ENCODE measurements at regions not wholly inside any gene's neighbourhood (a gene's known extent, or its start where the extent isn't known, plus 50 kb on each side); places are given as distances from the start of the nearest gene placed in this dataset.
"Not testable (repeated sequence)": the region's sequence is repeated elsewhere in the genome, so short reads cannot be mapped to it uniquely, and the experiment has no call there.

DNA sequence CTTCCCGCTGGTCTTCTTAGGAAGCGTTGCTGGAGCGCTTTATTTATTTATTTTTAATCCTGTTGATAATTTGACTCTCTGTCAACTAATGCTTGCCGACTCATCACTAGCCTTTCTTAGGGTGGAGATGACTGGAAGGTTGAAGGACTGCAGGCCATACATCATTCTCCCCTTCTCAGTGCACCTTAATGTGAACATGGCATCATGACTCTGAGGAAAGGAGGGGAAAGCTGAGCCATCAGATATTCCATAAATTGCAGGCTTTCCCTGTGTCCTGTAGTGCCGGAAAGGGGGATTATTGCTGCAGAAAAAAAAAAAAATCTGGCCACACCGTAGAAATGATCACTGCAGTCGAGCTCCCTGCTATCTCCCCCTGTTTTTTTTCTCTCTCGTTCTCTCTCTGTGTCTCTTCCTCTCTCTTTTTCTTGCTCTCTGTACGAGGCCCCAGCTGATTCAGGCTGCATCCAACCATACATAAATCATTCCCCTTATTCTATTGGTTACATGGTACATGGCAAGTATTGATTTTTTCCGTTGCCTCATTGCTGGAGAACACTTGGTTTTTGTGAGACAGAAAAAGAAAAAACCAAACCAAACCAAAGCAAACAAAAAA, 125.8 kb upstream of the EFEMP1 start:
- no peaks in the 10 kb centered on the region for H3K4me1 Mint-ChIP-seq
- Histone ChIP-seq H3K4me3 (ENCODE audit: low read length) (no peak overlapping the region), H3K27ac (ENCODE audit: low read depth, low read length) (no peak overlapping the region), H3K36me3 (ENCODE audit: insufficient read depth, low read length) (no peaks in the 10 kb centered on the region), H3K4me1 (ENCODE audit: insufficient read depth, low read length) (no peaks in the 10 kb centered on the region), H3K9me3 (ENCODE audit: low read length) (no peaks in the 10 kb centered on the region), H3K27me3 (ENCODE audit: insufficient read depth, low read length, poor library complexity, severe bottlenecking) (no peaks in the 10 kb centered on the region)
- no peaks in the 10 kb centered on the region for H3K27me3 Mint-ChIP-seq
- no peak for DNase-seq
- ChIA-PET CTCF (no interaction called here), POLR2A (no interaction called here)
- H3K36me3 Mint-ChIP-seq = no peaks in the 10 kb centered on the region
- peaks cover 0 to 2% (median 0%) of the 10 kb centered on the region in 5 donors for H3K9me3 Mint-ChIP-seq
- H3K27ac Mint-ChIP-seq = no peak overlapping the region
- H3K4me3 Mint-ChIP-seq = no peak overlapping the region

GRCh38 chr2:56053679-56054078, 130.1 kb upstream of the EFEMP1 start:
- ChIA-PET POLR2A (no interaction called here), CTCF (no interaction called here)
- Histone ChIP-seq H3K36me3 (ENCODE audit: insufficient read depth, low read length) (no peaks in the 10 kb centered on the region), H3K27me3 (ENCODE audit: insufficient read depth, low read length, poor library complexity, severe bottlenecking) (no peaks in the 10 kb centered on the region), H3K27ac (ENCODE audit: low read depth, low read length) (no peak overlapping the region), H3K9me3 (ENCODE audit: low read length) (no peaks in the 10 kb centered on the region), H3K4me3 (ENCODE audit: low read length) (no peak overlapping the region), H3K4me1 (ENCODE audit: insufficient read depth, low read length) (no peaks in the 10 kb centered on the region)
- Mint-ChIP-seq H3K27me3 (no peaks in the 10 kb centered on the region), H3K27ac (no peak overlapping the region), H3K9me3 (peaks cover 0 to 6% (median 2%) of the 10 kb centered on the region in 5 donors), H3K4me1 (no peaks in the 10 kb centered on the region), H3K36me3 (no peaks in the 10 kb centered on the region), H3K4me3 (no peak overlapping the region)
- no peak for DNase-seq

DNA sequence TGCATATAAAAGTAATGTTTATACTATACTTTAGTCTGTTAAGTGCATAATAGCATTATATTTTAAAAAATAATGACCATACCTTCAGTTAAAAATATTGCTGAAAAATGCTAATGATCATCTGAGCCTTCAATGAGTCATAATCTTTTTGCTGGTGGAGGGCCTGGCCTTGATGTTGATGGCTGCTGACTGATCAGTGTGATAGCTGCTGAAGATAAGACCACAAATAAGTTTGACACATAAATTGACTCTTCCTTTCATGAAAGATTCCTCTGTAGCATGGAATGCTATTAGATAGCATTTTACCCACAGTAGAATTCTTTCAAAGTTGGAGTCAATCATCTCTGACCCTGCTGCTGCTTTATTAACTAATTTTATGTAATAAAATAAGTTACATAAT, 128.4 kb upstream of the CCDC85A start:
- Mint-ChIP-seq H3K36me3 (no peaks in the 10 kb centered on the region), H3K9me3 (peaks cover 2 to 10% (median 8%) of the 10 kb centered on the region in 5 donors), H3K4me1 (no peaks in the 10 kb centered on the region), H3K27me3 (no peaks in the 10 kb centered on the region), H3K4me3 (no peak overlapping the region), H3K27ac (no peak overlapping the region)
- Histone ChIP-seq H3K4me3 (ENCODE audit: low read length) (no peak overlapping the region), H3K27me3 (ENCODE audit: insufficient read depth, low read length, poor library complexity, severe bottlenecking) (no peaks in the 10 kb centered on the region), H3K27ac (ENCODE audit: low read depth, low read length) (no peak overlapping the region), H3K36me3 (ENCODE audit: insufficient read depth, low read length) (no peaks in the 10 kb centered on the region), H3K4me1 (ENCODE audit: insufficient read depth, low read length) (no peaks in the 10 kb centered on the region), H3K9me3 (ENCODE audit: low read length) (no peaks in the 10 kb centered on the region)
- ChIA-PET CTCF (no interaction called here), POLR2A (no interaction called here)
- no peak for DNase-seq

GRCh38 chr2:56061327-56061726, 122.5 kb upstream of the CCDC85A start:
- not testable (repeated sequence) for H3K27me3 ChIP-seq (ENCODE audit: insufficient read depth, low read length, poor library complexity, severe bottlenecking); H3K4me3 Mint-ChIP-seq

GRCh38 chr2:56068746-56069145, 115.0 kb upstream of the CCDC85A start:
- Mint-ChIP-seq H3K4me1 (no peaks in the 10 kb centered on the region), H3K4me3 (no peak overlapping the region), H3K9me3 (peaks cover 2 to 7% (median 4%) of the 10 kb centered on the region in 5 donors), H3K27ac (no peak overlapping the region), H3K36me3 (peaks cover 0 to 2% (median 0%) of the 10 kb centered on the region in 3 donors), H3K27me3 (peaks cover 0 to 3% of the 10 kb centered on the region in 2 donors)
- Histone ChIP-seq H3K36me3 (ENCODE audit: insufficient read depth, low read length) (no peaks in the 10 kb centered on the region), H3K27me3 (ENCODE audit: insufficient read depth, low read length, poor library complexity, severe bottlenecking) (no peaks in the 10 kb centered on the region), H3K9me3 (ENCODE audit: low read length) (no peaks in the 10 kb centered on the region), H3K27ac (ENCODE audit: low read depth, low read length) (no peak overlapping the region), H3K4me1 (ENCODE audit: insufficient read depth, low read length) (no peaks in the 10 kb centered on the region), H3K4me3 (ENCODE audit: low read length) (no peak overlapping the region)
- DNase-seq = no peak
- ChIA-PET CTCF (no interaction called here), POLR2A (no interaction called here)

More at GRCh38 chr2:56061327-56061726, 122.5 kb upstream of the CCDC85A start:
- H3K4me3 ChIP-seq (ENCODE audit: low read length); H3K9me3 ChIP-seq (ENCODE audit: low read length); POLR2A ChIA-PET; H3K27ac Mint-ChIP-seq; CTCF ChIA-PET; DNase-seq; H3K27ac ChIP-seq (ENCODE audit: low read depth, low read length); H3K4me1 ChIP-seq (ENCODE audit: insufficient read depth, low read length); H3K27me3 Mint-ChIP-seq; H3K4me1 Mint-ChIP-seq; H3K36me3 Mint-ChIP-seq; H3K36me3 ChIP-seq (ENCODE audit: insufficient read depth, low read length): not testable (repeated sequence)
- peaks cover 14 to 21% (median 16%) of the 10 kb centered on the region in 5 donors for H3K9me3 Mint-ChIP-seq

GRCh38 chr2:56077359-56077915, 106.4 kb upstream of the CCDC85A start:
- Histone ChIP-seq H3K27ac (ENCODE audit: low read depth, low read length) (no peak overlapping the region), H3K4me1 (ENCODE audit: insufficient read depth, low read length) (no peaks in the 10 kb centered on the region), H3K9me3 (ENCODE audit: low read length) (no peaks in the 10 kb centered on the region), H3K4me3 (ENCODE audit: low read length) (no peak overlapping the region), H3K27me3 (ENCODE audit: insufficient read depth, low read length, poor library complexity, severe bottlenecking) (no peaks in the 10 kb centered on the region), H3K36me3 (ENCODE audit: insufficient read depth, low read length) (no peaks in the 10 kb centered on the region)
- no peak for DNase-seq
- no peaks in the 10 kb centered on the region for H3K27me3 Mint-ChIP-seq
- CTCF ChIA-PET = no interaction called here
- H3K9me3 Mint-ChIP-seq = peaks cover 0 to 7% (median 6%) of the 10 kb centered on the region in 5 donors
- peaks cover 0 to 2% (median 0%) of the 10 kb centered on the region in 3 donors for H3K36me3 Mint-ChIP-seq
- no peak overlapping the region for H3K4me3 Mint-ChIP-seq
- POLR2A ChIA-PET = no interaction called here
- no peak overlapping the region for H3K27ac Mint-ChIP-seq
- H3K4me1 Mint-ChIP-seq = no peaks in the 10 kb centered on the region

GRCh38 chr2:56082665-56083064, 101.1 kb upstream of the CCDC85A start:
- no peak overlapping the region for H3K27ac ChIP-seq (ENCODE audit: low read depth, low read length)
- no peak overlapping the region for H3K27ac Mint-ChIP-seq
- H3K36me3 ChIP-seq (ENCODE audit: insufficient read depth, low read length) = no peaks in the 10 kb centered on the region
- CTCF ChIA-PET = no interaction called here
- peaks cover 0 to 7% (median 3%) of the 10 kb centered on the region in 5 donors for H3K9me3 Mint-ChIP-seq
- no peaks in the 10 kb centered on the region for H3K27me3 ChIP-seq (ENCODE audit: insufficient read depth, low read length, poor library complexity, severe bottlenecking)
- H3K36me3 Mint-ChIP-seq = no peaks in the 10 kb centered on the region
- DNase-seq = no peak
- H3K4me1 Mint-ChIP-seq = no peaks in the 10 kb centered on the region
- H3K4me3 Mint-ChIP-seq = no peak overlapping the region
- POLR2A ChIA-PET = no interaction called here
- H3K4me1 ChIP-seq (ENCODE audit: insufficient read depth, low read length) = no peaks in the 10 kb centered on the region
- no peak overlapping the region for H3K4me3 ChIP-seq (ENCODE audit: low read length)
- H3K9me3 ChIP-seq (ENCODE audit: low read length) = no peaks in the 10 kb centered on the region
- H3K27me3 Mint-ChIP-seq = no peaks in the 10 kb centered on the region

DNA sequence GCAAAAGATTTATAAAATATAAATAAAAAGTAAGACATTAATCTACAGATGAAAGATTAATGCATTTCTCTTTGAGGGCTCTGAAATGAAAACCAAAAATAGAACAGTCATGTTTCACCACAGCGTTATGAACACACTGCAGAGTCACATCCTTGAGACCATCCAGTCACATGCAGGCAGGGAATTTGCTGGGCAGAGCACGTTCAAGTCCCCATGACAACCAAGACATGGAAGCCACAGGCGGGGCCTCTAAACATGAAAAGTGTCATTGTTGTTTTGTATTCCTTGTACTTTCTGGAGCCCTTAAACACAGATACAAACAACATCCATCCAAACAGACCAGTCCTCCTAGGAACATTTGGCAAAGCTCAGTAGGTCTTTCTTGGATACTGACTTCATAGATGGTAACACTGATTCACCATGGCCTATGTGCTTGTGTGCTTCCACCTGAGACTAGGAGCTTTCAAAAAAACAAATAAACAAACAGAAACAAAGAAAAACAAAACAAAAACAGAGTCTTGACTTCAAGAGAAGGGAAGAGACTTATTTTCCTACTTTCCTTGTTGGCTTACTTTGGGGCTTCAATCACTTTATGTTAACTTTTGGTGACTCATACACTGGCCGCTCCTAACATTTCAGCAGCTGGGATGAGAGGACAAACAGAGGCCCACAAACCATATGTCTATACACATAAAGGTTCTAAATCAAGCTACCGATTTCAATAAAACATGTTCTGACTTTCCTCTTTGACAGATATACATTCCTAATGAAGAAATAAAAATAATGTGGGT, 99.5 kb upstream of the CCDC85A start:
- no peaks in the 10 kb centered on the region for H3K36me3 Mint-ChIP-seq
- H3K36me3 ChIP-seq (ENCODE audit: insufficient read depth, low read length) = no peaks in the 10 kb centered on the region
- H3K9me3 ChIP-seq (ENCODE audit: low read length) = no peaks in the 10 kb centered on the region
- POLR2A ChIA-PET = no interaction called here
- no peak overlapping the region for H3K27ac Mint-ChIP-seq
- no peaks in the 10 kb centered on the region for H3K27me3 ChIP-seq (ENCODE audit: insufficient read depth, low read length, poor library complexity, severe bottlenecking)
- H3K9me3 Mint-ChIP-seq = peaks cover 0 to 7% (median 0%) of the 10 kb centered on the region in 5 donors
- no peaks in the 10 kb centered on the region for H3K4me1 Mint-ChIP-seq
- H3K4me3 Mint-ChIP-seq = no peak overlapping the region
- H3K4me1 ChIP-seq (ENCODE audit: insufficient read depth, low read length) = no peaks in the 10 kb centered on the region
- peaks cover 0 to 3% of the 10 kb centered on the region in 2 donors for H3K27me3 Mint-ChIP-seq
- H3K27ac ChIP-seq (ENCODE audit: low read depth, low read length) = no peak overlapping the region
- CTCF ChIA-PET = no interaction called here
- DNase-seq = no peak
- no peak overlapping the region for H3K4me3 ChIP-seq (ENCODE audit: low read length)

Measured in CD8-positive, alpha-beta memory T cell (primary cell).